ENCODE measurements at regions not wholly inside any gene's neighbourhood (a gene's known extent, or its start where the extent isn't known, plus 50 kb on each side); places are given as distances from the start of the nearest gene placed in this dataset.

DNA sequence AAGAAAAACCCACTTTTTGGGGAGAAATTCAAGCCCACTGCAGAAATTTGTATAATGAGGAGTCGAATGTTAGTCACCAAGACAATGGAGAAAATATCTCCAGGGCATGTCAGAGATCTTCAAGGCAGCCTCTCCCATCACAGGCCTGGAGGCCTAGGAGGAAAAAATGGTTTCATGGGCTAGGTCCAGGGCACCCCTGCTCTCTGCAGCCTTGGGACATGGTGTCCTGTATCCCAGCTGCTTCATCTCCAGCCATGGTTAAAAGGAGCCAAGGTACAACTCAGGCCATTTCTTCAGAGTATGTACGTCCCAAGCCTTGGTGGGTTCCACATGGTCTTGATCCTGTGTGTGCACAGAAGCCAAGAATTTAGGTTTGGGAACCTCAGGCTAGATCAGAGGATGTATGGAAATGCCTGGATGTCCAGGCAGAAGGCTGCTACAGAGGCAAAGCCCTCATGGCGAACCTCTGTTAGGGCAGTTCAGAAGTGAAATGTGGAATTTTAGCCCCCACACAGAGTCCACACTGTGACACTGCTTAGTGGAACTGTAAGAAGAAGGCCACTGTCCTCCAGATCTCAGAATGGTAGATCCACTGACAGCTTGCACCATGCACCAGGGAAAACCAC is 561.4 kb downstream of the ISL1 start:
- no peak for DNase-seq

DNA sequence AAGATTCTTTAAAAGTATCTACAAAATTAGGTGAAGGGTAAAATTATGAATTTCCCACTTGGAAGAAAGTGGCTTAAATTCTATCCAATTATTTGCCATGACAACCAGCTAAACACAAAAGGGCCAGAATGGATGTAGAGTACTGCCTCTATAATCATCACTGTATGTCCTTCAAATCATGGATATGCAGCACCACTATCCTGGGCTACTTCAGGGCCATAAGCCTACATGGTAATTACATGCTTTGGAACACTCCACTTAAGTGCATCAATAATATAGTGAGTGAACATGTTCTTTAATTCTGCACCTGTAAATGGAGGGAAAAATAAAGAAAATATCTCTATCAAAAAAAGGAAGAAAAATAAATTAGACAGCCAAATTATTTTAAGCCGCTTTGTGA is 575.2 kb downstream of the ISL1 start:
- no peak for DNase-seq

DNA sequence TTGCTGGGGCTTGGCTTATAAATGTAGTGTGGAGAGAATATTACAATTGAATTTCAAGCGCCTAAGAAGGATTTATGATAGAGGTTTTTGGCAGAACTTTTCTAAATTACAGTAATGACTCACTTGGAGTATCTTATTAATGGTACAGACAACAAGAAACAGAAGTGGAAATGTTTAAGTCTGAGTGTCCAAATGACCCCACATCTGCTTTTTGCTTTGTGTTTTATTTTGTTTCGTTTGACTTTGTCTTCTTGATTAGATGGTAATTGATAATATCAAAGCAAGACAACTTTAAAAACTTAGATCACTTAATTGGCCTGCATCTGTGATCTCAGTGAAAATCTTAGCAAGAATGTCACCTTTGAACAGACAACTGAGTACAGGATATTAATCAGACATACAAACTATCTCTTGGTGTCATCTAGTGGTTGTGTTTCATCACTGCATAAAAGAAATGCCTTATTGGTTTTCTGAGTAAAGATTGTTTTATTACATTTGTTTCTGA is 577.4 kb downstream of the ISL1 start:
- DNase-seq, result peak; percentile 0

DNA sequence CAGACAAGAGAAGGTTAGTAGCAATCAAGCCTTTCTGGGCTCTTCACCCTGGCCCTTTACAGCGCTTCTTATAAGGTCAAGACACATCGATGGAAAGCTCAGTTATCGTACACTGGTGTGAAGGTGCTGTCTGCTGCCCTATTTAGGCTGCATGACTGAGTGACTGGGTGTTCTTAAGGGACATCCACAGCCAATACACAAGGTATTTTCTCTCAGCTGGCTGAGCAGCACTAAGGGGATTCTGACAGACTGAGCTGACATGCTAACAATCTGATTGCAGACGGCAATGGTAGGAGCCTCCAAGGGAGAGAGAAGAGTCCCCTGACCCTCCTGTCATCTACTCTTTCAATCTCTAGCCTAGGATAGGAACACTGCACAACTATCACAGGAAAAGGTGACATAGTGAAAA is 577.9 kb downstream of the ISL1 start:
- DNase-seq, result no peak

DNA sequence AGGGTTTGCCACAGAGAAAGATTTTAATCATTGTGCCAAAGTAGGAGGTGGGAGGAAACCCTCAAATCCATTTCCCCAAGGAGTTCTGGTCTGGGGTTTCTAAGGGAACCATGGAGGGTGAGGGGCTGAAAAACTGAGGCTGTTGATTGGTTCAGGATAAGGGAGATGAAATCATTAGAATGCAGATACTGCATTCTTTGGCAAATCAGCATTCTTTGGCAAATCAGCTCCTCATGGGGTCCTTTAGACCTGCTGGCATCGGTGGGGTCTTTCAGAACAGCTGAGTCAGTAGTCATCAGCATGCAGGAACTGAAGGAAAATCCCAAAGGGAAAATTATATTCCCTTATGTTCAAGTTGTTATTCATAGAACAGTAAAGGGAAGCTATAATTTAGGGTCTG is 585.5 kb downstream of the ISL1 start:
- DNase-seq, result no peak

DNA sequence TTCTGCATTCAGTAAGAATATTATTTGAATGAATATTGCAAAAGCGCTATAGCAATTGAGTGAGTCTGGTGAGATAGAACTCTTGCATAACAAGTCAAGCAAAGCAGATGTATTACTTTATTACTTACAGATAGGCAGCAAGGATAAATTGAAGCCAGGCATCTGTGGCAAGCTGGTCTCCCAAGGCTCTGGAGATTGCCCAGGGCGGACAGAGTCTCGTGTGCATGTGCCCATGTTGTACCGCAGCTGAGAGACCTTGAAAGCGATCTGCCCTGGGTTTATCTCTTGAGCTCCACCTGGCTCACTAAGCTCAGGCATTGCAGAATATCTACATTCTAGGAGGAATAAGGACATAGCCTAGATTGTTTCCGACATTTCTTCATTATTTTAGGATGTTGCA is 591.6 kb downstream of the ISL1 start:
- DNase-seq, result no peak

DNA sequence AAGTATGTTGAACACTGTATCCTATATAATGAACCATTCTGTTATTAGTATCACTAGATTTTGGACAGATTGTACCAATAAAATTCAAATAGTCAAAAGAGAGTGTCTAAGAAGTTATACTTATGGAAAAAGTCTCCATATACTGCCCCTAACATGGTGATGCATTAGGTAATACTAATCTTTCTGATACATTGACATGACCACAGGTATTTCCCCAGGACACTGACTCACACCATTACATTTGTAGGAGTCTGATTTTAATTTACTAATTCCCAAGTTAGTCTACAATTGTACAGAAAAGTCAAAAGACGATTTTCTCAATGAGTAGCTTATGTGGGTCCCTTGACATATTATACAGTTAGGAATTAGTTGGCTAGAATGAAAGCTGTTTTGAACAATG is 593.8 kb downstream of the ISL1 start:
- no peak for DNase-seq

DNA sequence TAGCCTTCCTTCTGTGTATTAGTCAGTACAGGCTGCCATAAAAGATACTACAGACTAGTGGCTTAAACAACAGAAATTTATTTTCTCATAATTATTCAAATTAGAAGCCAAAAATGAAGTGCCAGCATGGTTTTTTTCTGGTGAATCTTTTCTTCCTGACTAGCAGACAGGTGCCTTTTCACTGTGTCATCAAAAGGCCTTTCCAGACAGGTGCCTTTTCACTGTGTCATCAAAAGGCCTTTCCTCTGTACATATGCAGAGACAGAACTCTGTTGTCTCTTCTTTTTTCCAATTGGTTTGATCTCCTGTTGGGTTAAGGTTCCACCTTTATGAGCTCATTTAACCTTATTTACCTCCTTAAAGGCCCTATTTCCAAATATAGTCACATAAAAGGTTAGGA is 599.9 kb downstream of the ISL1 start:
- DNase-seq, result no peak

DNA sequence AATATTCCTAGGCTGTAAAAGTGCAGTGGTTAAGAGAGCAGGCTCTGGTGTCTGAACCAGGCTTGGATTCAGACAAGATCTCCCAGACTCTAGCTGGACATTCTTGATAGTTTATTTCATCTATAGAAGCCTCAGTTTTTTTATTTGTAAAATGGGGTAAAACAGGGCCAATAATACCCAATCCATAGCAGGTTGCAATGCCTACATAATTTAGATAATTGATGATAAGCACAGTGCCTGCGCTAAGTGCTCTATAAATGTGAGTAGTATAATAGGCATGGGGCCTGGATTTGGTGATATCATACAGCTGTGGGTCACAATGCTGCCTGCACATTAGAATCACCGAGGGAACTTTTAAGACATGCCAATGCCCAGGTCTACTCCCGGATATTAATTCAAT is 603.5 kb downstream of the ISL1 start:
- no peak for DNase-seq

DNA sequence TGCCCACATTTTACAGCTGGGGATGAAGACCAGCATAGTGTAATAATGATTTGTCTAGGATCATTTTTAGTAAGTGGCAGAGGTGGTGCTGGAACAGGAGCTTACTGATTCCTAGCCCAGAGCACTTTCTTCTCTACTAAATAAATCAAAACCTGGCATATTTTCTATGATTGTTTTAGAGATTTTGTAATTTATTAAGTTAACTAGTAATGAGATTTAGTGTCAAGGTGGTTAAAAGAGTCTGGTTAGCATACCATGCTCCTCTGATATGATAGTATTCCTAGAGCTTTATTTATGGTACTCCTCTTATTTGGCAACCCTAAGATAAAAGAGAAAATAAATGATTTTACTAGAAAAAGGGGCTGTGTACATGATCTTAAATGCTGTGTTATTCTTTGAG is 604.0 kb downstream of the ISL1 start:
- DNase-seq, result no peak

DNA sequence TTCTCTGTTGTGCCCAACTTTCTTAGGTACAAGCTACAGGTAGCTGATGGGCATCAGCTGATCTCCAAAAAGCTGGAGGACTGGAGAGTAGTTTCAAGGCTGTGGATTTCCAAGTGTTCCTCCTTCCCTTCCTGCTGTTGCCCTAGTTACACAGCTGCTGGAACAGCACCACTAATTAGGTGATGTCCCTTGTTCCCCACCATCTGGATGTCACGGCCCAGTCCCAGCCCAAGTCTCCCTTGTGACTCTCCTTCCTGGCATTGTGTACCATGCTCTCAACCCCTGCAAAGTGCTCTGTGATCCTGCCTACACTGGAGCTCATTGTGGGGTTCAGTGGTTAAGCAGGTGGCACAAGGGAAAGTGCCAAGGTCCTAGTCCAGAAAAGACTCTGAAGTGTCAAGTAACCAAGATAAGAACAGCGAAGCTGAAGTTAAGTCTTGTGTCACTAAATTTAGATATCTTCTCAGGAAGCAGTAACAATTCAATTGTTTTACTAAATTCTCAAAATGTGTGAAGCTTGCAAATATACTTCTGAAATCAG is 604.5 kb downstream of the ISL1 start:
- DNase-seq, result no peak

DNA sequence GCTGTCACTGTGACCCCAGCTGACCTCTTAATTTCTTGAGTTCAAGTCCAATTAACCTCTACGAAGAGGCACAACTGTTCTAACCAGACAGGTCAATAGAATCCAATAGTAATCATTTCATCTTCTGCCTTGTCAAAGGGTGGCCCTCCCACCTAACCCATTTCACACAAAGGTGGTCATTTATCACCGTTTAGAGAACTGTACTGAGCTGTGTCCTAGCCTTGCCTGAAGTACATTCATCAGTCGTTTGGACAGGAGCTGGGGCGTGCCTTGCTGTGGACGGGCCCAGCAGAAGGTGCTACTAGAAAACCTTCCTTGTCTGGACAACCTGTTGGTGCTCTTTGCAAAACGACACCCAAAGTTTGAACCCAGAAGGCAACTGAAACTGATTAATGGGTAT is 605.4 kb downstream of the ISL1 start:
- no peak for DNase-seq

DNA sequence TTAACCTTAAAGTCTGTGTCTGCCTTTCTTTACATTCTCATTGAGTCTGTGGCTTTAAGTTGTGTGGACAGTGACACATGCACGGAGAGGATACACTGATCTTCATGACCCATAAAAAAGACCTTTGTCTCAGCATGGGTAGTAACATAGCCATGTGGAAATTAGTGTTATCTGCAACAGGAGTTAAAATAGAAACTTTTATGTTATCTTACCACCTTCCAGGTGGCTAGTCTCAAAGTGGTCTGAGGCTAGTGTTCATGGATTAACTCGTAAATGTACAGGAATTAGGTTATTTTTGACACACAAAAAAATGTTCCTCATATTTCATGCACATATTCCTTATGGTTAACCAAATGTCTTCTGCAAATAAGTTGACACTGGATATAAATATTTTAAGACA is 607.0 kb downstream of the ISL1 start:
- no peak for DNase-seq

DNA sequence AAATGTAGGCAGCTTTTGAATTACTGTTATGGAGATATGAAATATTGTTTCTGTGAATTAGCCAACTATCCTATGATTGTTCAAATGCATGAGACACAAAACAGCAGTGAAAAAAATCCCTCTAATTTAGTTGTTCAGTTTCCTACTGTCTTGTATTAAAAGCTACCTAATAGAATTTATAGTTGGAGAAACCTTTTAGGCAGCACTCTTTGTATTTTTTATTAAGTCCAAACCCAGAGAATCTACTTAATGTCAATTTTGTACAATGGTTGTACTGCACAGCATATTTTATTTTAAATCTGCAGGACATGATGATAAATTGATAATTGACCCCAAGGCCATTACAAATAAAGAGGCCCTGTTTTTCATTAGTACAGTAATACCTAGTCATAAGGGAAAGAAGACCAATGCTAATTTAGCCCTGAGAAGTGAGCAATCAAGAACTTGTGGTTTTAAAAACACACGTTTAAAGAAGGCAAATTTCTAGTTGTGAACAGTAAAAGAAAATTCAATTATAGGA is 607.5 kb downstream of the ISL1 start:
- no peak for DNase-seq

DNA sequence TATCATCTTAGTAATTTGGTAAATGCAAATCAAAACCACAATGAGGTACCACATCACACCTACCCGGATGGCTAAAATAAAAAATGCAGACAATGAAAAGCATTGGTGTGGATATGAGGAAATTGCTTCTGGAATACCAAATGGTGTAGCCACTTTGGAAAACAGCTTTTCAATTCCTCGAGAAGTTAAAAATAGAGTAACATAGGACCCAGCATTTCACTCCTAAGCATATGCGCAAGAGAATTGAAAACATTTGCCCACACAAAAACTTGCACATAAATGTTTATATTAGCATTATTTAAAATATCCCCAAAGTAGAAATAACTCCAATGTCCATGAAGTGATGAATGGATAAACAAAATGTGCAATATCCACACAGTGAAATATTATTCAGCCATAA is 608.7 kb downstream of the ISL1 start:
- no peak for DNase-seq

DNA sequence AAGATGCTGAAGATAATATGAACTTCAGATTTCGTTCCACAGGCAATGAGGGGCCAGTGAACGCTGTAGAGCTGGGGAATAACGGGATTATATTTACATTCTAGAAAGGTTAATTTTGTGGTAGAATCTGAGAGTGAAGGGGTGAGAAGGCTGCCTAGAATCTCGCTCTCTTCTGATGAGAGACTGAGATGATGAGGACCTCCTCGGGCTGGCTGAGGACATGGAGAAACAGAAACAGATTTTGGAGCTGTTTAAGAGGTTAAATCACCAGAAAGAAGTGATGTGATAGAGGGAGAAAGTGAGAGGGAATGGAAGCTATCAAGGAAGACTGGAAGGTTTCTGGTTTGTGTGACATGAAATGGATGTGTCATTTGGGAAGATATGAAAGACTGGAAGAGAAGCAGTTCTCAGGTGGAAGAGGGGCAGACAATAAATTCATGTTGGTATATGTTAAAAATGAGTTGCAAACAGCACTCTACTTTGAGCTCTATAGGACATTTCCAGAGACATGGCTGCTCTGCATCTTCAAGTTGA is 612.6 kb downstream of the ISL1 start:
- DNase-seq, result no peak

DNA sequence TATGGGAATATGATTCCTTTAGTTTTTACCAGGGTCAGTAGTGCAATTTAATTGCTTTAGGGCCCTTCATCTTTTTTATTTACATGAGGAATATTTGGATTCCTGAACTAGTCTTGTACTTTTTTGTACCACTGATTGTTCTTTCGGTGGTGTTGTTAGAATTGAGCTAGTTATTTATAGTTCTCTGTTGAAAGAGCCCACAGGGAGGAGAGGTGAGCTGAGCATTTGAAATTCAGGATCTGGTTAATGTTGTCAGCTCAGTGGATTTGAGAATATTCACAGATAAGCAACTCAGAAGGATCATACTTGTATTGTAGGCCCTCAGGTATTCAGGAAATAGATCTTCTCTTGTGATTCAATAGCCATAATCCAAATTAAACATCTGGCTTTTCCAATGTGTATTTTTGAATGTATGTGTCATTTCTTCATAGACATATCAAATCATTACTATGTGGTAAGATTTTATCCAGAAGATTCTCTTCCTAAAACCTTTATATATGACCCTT is 613.2 kb downstream of the ISL1 start:
- DNase-seq, result no peak

DNA sequence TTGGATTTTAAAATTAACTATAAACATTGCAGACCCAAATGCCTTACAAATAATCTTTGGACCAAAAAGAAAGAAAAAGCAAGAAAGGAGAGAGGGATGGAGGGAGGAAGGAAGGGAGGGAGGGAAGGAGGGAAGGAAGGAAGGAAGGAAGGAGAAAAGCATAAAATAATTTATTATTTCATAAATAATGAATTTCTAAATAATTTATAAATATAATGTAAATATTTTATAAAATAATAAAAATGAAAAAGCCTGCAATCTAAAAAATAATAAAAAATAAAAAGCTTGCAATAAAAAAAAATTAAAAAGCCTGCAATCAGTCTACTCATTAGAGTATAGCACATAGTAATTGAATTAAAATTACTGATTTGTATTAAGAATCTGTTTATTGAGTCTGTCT is 614.3 kb downstream of the ISL1 start:
- DNase-seq, result no peak

DNA sequence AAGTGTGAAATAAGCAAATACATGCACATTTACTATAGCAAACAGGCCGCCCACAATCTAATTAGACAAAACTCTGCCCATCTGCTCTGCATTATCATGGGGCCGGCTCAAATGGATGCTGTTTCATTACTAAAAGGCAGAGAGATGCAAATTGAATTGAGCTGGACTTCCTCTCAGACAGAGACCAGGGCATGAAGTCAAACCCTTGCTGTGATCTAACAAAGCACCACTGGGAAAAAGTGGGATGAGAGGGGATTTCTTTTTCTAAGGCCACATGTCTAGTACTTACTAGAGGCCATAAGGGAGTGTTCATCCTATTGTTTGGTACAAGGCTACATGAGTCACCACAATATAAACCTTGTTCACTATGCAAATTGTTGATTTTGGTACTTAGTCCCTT is 614.7 kb downstream of the ISL1 start:
- no peak for DNase-seq

DNA sequence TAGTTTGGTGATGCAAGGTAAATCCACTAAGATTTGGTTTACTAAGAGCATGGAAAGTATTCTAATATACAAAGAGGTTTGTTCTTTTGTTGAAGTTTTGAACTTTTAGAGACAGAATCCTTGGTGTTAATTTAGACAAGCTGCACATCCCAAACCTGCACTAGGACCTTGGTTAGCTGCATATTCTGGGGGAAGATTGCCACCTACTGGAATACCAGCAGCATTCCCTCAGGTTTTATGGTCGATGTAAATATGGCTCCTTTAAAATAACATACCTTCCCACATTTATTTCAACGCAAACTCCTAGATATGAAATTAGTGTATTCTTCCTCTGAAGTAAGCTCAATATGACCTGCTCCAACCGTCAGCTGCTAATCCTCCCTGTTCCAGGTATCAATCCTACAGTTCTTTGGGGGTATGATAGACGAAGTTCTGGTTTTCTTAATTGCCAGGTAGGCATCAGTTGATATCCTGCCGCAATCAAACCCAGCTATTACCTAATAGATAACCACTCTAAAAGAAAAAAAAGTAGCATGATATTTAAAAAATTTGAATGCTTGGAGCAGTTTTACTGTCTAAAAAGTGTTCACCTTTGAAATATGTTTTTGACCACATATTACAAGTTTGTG is 624.1 kb downstream of the ISL1 start:
- DNase-seq, result peak; percentile 7

DNA sequence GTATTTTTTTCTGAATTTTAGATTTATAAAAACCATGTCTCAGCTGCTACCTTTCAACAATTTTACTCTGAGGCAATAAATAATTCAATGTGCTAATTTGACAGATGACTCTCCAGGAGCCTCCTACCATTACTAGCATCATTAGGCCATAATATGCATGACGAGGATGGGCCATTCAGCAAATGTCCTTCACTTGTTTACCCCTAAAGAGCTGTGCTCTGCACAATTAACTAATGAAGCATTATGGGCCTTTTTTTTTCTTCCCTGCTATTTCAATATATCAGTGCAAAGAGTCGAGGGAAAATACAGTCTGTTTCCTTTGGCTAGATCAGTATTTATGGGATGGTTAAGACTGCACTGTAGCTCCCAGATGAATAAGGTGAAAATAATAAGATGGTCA is 627.2 kb downstream of the ISL1 start:
- DNase-seq, result no peak

DNA sequence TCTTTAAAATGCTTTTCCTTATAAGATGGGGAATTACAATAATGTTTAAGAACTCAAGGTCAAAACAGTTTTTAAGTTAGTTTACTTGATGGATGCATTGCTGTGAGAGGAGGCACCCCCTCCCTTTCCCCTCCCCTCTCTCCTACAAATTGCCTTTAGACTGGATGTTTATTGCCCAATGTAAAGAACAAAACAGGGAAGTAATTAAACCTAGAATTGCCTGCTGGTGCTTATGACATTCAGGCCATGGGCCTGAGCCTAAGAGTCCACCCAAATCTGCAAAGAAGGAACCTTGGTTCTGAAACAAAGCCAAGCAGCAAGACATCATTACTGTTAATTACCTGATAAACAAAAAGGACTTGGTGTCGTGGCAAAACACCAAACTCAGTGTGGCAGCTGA is 630.3 kb downstream of the ISL1 start:
- no peak for DNase-seq

DNA sequence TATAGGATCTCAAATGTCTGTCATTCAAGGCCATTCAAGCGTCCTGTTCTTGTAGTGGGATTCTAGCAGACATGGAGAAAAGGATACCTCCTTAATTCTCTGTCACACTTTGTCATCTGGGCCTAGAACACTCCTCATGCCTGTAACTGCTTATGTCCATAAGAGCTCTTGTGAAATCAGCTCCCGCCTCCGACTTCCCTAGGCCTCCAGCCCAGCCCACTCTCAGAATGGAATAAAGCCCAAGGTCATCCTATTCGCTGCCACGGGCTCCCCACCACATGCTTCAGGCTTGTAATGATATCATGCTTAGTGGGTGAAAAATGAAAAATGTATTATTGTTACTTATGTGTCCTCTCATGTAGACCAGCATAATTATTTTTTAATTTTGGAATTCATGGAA is 632.5 kb downstream of the ISL1 start:
- DNase-seq, result no peak

DNA sequence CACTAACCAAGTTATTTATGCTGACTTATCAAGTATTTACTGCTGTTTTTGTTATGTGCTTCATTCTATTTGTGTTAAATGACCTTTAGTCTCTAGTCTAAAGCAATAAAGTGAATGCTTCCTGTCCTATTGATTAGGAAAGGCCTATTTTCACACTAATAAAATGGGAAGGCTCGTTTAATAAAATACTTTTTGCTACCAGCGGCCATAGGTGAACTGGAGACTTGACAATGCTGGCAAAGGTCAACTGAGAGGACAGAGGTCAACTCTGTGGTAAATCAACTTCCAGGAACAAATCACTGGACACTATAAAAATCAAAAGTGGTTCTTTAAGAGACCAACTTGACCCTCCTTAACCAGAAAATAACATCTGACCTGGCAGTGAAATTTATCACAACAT is 634.3 kb downstream of the ISL1 start:
- no peak for DNase-seq

Data from activated CD4-positive, alpha-beta T cell treated with anti-CD3 and anti-CD28 coated beads, Interleukin-10, Interleukin-2, amounts not matched to agents 100 ng/mL and 50 ng/mL, durations not matched to agents 16 hours and 8 hours (primary cell).